OCI-LY3 (cell line): ENCODE measurements at regions not wholly inside any gene's neighbourhood (a gene's known extent, or its start where the extent isn't known, plus 50 kb on each side); places are given as distances from the start of the nearest gene placed in this dataset.

Source experiments
- H2AFZ ChIP-seq: fragments of 200-600, 300-600 bp; shearing (Covaris generic); 2 replicates; pipeline ENCODE4 v1.6.0; 2014; ENCODE audit warnings: antibody characterized with exemption, low read depth, low read length
- H3K27ac ChIP-seq: fragments of 200-600, 300-600 bp; sonication (generic); 2 replicates; pipeline ENCODE4 v1.5.1; 2014; ENCODE audit warnings: mild to moderate bottlenecking, low read length, moderate library complexity, mixed read lengths
- H3K27me3 ChIP-seq: fragments of 200-600, 300-600 bp; sonication (generic); 2 replicates; pipeline ENCODE4 v1.6.1; 2014; ENCODE audit warnings: low read depth, low read length, mixed read lengths
- H3K36me3 ChIP-seq: fragments of 200-600, 300-600 bp; sonication (generic); replicated peaks from 2 replicates; pipeline ENCODE3; 2014; ENCODE audit warnings: low read depth, low read length, mixed read lengths
- H3K4me1 ChIP-seq: fragments of 300-600, 200-600 bp; sonication (generic); 2 replicates; pipeline ENCODE4 v1.6.1; 2014; ENCODE audit warnings: low read length, mixed read lengths
- H3K4me2 ChIP-seq: fragments of 200-600, 300-600 bp; sonication (generic); 2 replicates; pipeline ENCODE4 v1.6.1; 2014; ENCODE audit warnings: low read length, mixed read lengths
- H3K4me3 ChIP-seq: fragments of 300-600, 200-600 bp; sonication (generic); 2 replicates; pipeline ENCODE4 v1.5.1; 2014; ENCODE audit warnings: antibody characterized with exemption, mild to moderate bottlenecking, low read length, moderate library complexity
- H3K79me2 ChIP-seq: fragments of 300-600, 200-600 bp; shearing (Covaris generic); 2 replicates; pipeline ENCODE4 v1.6.1; 2014; ENCODE audit warnings: mild to moderate bottlenecking, low read length, mixed read lengths
- H3K9ac ChIP-seq: fragments of 300-600, 200-600 bp; shearing (Covaris generic); 2 replicates; pipeline ENCODE4 v1.6.0; 2014; ENCODE audit warnings: mild to moderate bottlenecking, low read length, moderate library complexity
- H3K9me3 ChIP-seq: fragments of 200-600, 300-600 bp; shearing (Covaris generic); 2 replicates; pipeline ENCODE4 v1.6.1; 2014; ENCODE audit warnings: low read length, mixed read lengths; ENCODE audit not compliant: insufficient read depth
- H4K20me1 ChIP-seq: fragments of 200-600, 300-600 bp; sonication (generic); 2 replicates; pipeline ENCODE4 v1.6.1; 2016; ENCODE audit warnings: low read length, mixed read lengths; ENCODE audit not compliant: insufficient read depth
- EZH2phosphoT487 ChIP-seq: fragments of 200-600 bp; shearing (Covaris generic); IDR thresholded peaks from 2 replicates; pipeline ENCODE4 v1.6.1; 2018; ENCODE audit warnings: antibody characterized with exemption, mixed run types, low read depth
- TF ChIP-seq, protein P1 (sequence below): fragments of 200-600, 300-600 bp; sonication (generic); IDR thresholded peaks from 2 replicates; pipeline ENCODE4 v1.5.1; 2014; ENCODE audit warnings: antibody characterized with exemption, low read length, low read depth

DNA sequence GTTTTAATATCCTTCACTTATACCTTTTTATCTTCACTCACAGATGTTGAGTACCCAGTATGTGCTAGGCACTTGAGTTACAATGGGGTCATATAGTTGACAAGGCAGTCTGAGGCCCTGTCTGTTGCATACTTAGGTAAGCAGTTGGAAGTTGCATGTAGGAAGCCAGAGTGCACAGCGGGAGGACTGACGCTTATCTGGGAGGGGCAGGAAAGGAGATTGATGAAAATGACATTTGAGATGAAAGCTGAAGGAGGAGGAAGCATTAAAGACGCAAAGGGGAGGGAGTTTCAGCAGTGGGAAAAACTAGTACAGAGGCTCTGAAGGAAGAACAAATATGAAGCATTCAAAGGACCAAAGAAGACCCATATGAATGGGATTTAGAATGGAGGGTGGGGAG, 266.2 kb downstream of the HTR7 start:
- H3K4me1 ChIP-seq, result peaks cover 34% of the 10 kb centered on the region
- H3K9ac ChIP-seq, result no peak overlapping the region

DNA sequence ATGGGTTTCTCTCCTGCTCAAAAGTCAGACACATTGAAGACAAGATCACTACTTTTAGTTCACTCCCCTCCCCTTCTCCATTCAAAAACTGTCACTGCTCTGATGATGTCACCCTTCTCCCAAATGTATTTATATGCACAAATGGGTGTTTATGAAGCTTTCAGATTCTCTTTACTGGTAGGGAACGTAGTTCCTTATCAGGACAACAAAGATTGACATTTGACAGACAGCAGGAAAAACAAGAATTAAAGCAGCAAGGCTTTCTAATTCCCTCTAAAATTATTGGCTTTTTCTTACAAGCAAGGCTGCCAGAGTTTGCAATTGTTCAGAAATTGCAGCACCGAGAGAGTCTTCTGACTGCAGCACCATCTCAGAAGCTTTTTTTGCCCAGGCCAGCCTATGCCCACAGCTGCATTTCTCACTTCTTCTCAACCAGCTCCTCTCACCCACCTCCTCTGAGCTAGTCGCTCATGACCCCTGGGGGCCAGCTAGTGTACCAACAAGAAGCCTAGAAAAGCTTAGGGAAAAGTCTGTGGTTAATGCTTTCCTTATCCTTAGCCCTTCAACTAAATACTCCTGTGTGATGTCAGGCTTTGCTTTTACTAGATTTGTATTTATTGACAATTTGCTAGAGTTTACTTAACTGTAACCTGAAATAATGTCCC, 265.1 kb downstream of the HTR7 start:
- peak overlapping the region; percentile 18; the same call in 1 of the 2 replicates for H2AFZ ChIP-seq
- H3K79me2 ChIP-seq, result no peaks in the 10 kb centered on the region
- TF ChIP-seq, protein P1, sequence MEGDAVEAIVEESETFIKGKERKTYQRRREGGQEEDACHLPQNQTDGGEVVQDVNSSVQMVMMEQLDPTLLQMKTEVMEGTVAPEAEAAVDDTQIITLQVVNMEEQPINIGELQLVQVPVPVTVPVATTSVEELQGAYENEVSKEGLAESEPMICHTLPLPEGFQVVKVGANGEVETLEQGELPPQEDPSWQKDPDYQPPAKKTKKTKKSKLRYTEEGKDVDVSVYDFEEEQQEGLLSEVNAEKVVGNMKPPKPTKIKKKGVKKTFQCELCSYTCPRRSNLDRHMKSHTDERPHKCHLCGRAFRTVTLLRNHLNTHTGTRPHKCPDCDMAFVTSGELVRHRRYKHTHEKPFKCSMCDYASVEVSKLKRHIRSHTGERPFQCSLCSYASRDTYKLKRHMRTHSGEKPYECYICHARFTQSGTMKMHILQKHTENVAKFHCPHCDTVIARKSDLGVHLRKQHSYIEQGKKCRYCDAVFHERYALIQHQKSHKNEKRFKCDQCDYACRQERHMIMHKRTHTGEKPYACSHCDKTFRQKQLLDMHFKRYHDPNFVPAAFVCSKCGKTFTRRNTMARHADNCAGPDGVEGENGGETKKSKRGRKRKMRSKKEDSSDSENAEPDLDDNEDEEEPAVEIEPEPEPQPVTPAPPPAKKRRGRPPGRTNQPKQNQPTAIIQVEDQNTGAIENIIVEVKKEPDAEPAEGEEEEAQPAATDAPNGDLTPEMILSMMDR, result peak; percentile 78
- no peak for TF ChIP-seq EZH2phosphoT487
- no peaks in the 10 kb centered on the region for H3K27me3 ChIP-seq
- no peaks in the 10 kb centered on the region for H3K36me3 ChIP-seq
- H3K9ac ChIP-seq, result peak overlapping the region; percentile 38
- 0 out of 2 replicates have a peak overlapping the region, but pooled peaks have one; percentile 2 for H3K4me3 ChIP-seq
- peak overlapping the region; percentile 63 for H3K27ac ChIP-seq
- H3K4me2 ChIP-seq, result peak overlapping the region; percentile 63
- no peaks in the 10 kb centered on the region for H4K20me1 ChIP-seq
- peaks cover 34% of the 10 kb centered on the region for H3K4me1 ChIP-seq
- H3K9me3 ChIP-seq, result no peaks in the 10 kb centered on the region

More for the DNA sequence above, 266.2 kb downstream of the HTR7 start:
- Histone ChIP-seq H3K27ac (no peak overlapping the region), H4K20me1 (no peaks in the 10 kb centered on the region), H3K27me3 (no peaks in the 10 kb centered on the region), H2AFZ (no peak overlapping the region), H3K4me3 (no peak overlapping the region), H3K4me2 (no peak overlapping the region), H3K9me3 (no peaks in the 10 kb centered on the region), H3K79me2 (no peaks in the 10 kb centered on the region), H3K36me3 (no peaks in the 10 kb centered on the region)
- no peak for TF ChIP-seq EZH2phosphoT487
- TF ChIP-seq, protein P1, result no peak

DNA sequence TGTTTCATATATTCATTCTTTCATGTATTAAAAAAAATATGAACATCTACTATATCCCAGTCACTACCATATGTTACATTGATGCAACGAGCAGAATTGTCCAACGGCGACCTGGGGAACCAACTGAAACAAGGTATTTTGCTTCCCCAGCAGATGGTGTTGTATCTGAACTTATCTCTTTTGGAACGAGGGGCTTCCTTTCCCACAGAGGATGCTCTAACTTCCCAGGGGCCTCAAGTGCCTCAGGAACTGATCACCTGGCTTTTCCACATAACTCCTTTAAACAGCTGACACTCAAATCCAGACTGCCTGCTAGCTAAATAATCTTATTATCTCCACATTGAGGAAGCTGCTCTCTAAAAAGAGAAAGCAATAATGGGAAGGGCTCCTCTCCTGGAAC, 259.3 kb downstream of the HTR7 start:
- H3K4me3 ChIP-seq, result no peak overlapping the region
- TF ChIP-seq, protein P1, result no peak
- TF ChIP-seq EZH2phosphoT487, result no peak
- H3K27me3 ChIP-seq, result no peaks in the 10 kb centered on the region
- no peaks in the 10 kb centered on the region for H3K79me2 ChIP-seq
- no peaks in the 10 kb centered on the region for H3K36me3 ChIP-seq
- no peak overlapping the region for H3K27ac ChIP-seq
- H2AFZ ChIP-seq, result no peak overlapping the region
- no peak overlapping the region for H3K4me2 ChIP-seq
- H4K20me1 ChIP-seq, result no peaks in the 10 kb centered on the region
- H3K4me1 ChIP-seq, result peaks cover 18% of the 10 kb centered on the region
- H3K9me3 ChIP-seq, result no peaks in the 10 kb centered on the region
- H3K9ac ChIP-seq, result no peak overlapping the region

DNA sequence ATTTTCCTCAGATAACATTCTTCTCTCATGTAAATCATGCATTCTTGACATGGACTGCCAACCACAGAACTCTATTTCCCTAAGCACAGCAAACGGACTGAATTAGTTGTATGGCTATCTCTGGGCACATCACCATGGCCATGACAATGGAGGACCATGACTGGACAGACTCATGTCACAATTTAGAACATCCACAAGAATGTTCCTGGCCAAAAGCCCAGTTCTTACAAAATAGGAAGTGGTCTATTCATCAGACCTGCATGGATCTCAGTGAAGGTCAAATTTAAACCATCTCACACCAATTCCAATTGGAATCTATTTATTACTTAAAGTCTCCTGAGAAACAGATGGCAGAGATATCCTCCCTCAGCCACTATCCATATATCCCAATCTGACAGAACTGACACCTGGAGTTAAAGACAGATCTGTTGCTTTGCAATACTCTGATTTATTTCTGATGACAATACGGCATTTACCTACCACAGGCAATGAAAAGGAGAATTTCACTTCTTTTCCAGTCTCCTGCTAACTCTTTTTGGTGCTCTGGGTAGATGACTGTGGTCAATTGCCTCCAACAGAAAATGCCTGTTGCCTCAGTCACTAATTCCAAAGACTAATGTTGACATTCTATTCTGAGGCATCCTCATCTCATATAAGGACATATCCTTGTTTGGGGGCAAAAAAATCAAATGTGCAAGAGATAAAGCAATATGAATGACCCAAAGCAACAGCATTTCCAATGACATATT, 254.8 kb downstream of the HTR7 start:
- no peak overlapping the region for H3K9ac ChIP-seq
- no peaks in the 10 kb centered on the region for H3K9me3 ChIP-seq
- H2AFZ ChIP-seq, result no peak overlapping the region
- TF ChIP-seq, protein P1, result no peak
- no peak for TF ChIP-seq EZH2phosphoT487
- H3K79me2 ChIP-seq, result no peaks in the 10 kb centered on the region
- no peaks in the 10 kb centered on the region for H3K4me1 ChIP-seq
- no peaks in the 10 kb centered on the region for H4K20me1 ChIP-seq
- no peak overlapping the region for H3K4me2 ChIP-seq
- no peaks in the 10 kb centered on the region for H3K36me3 ChIP-seq
- no peak overlapping the region for H3K27ac ChIP-seq
- H3K27me3 ChIP-seq, result no peaks in the 10 kb centered on the region
- no peak overlapping the region for H3K4me3 ChIP-seq
